Adipocyte (in vitro differentiated cells): ENCODE measurements at regions not wholly inside any gene's neighbourhood (a gene's known extent, or its start where the extent isn't known, plus 50 kb on each side); places are given as distances from the start of the nearest gene placed in this dataset.

Experiments
- DNase-seq: peaks from one replicate; pipeline ENCODE4 v3.0.0-alpha.2; 2015; ENCODE audit warnings: low read depth
- H3K27me3 ChIP-seq: replicated peaks from 2 replicates; pipeline ENCODE4 v1.7.0; 2013; ENCODE audit warnings: mild to moderate bottlenecking, low read length, moderate library complexity; ENCODE audit not compliant: control insufficient read depth, insufficient read depth
- H3K36me3 ChIP-seq: 2 replicates; pipeline ENCODE4 v1.7.0; 2013; ENCODE audit warnings: low read length, mild to moderate bottlenecking, moderate library complexity; ENCODE audit not compliant: control insufficient read depth, insufficient read depth, severe bottlenecking
- H3K4me1 ChIP-seq: 2 replicates; pipeline ENCODE4 v1.7.0; 2013; ENCODE audit warnings: mild to moderate bottlenecking, low read length, moderate library complexity; ENCODE audit not compliant: control insufficient read depth, insufficient read depth
- H3K4me3 ChIP-seq: 2 replicates; pipeline ENCODE4 v1.7.0; 2013; ENCODE audit warnings: mild to moderate bottlenecking, low read length, moderate library complexity
- H3K9ac ChIP-seq: 2 replicates; pipeline ENCODE4 v1.7.0; 2013; ENCODE audit warnings: mild to moderate bottlenecking, low read length, moderate library complexity
- H3K9me3 ChIP-seq: 2 replicates; pipeline ENCODE4 v1.7.0; 2013; ENCODE audit warnings: mild to moderate bottlenecking, low read length, moderate library complexity; ENCODE audit not compliant: control insufficient read depth

DNA sequence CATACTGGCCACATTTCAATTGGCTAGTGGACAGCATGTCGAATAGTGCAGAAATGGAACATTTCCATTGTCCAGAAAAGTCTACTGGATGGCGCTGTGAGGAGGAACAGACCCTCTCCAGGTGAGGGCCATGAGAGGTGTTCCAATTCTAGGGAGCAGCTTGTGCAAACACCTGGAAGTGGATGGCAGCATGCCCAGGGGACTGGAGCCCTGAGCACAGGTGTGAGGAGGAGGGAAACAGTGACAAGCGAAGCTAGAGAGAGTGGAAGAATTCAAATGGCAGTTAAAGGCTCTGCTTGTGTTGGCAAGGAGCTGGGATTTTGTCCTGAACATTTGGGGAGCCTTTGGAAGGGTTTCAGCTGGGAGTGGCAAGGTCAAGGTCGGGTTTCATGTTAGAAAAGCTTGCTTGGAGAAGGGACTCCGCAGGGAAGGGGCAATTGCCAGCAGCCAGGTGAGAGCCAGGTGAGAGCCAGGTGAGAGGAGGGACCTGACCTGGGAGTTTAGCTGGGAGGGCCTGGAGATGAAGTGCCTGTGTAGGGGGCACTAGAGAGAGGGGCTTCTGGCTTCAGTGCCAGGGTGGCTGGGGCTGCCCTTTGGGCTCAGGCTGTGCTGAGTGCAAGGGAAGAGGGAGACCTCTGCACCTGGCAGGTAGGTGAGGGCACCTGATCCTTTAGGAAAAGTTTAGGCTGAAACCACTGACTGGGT is 93.8 kb downstream of the LINGO1 start:
- H3K27me3 ChIP-seq: no peaks in the 10 kb centered on the region
- H3K4me3 ChIP-seq: no peak overlapping the region
- peaks cover 19% of the 10 kb centered on the region for H3K4me1 ChIP-seq
- no peaks in the 10 kb centered on the region for H3K36me3 ChIP-seq
- H3K9me3 ChIP-seq: no peaks in the 10 kb centered on the region
- DNase-seq: no peak
- no peak overlapping the region for H3K9ac ChIP-seq

GRCh38 chr15:77538027-77538451 is 94.7 kb downstream of the LINGO1 start:
- Histone ChIP-seq H3K9ac (no peak overlapping the region), H3K36me3 (no peaks in the 10 kb centered on the region), H3K27me3 (peaks cover 7% of the 10 kb centered on the region), H3K4me1 (peaks cover 17% of the 10 kb centered on the region), H3K4me3 (no peak overlapping the region), H3K9me3 (no peaks in the 10 kb centered on the region)
- no peak for DNase-seq

- Histone ChIP-seq H3K9me3 (no peaks in the 10 kb centered on the region), H3K36me3 (no peaks in the 10 kb centered on the region), H3K4me3 (no peak overlapping the region), H3K4me1 (peaks cover 12% of the 10 kb centered on the region), H3K9ac (no peak overlapping the region), H3K27me3 (peaks cover 17% of the 10 kb centered on the region)
- no peak for DNase-seq
Measured at GRCh38 chr15:77537006-77537405, 95.7 kb downstream of the LINGO1 start.

GRCh38 chr15:77535845-77536244 is 96.9 kb downstream of the LINGO1 start:
- Histone ChIP-seq H3K27me3 (peaks cover 25% of the 10 kb centered on the region), H3K36me3 (no peaks in the 10 kb centered on the region), H3K9ac (no peak overlapping the region), H3K9me3 (no peaks in the 10 kb centered on the region), H3K4me3 (no peak overlapping the region), H3K4me1 (peaks cover 4% of the 10 kb centered on the region)
- no peak for DNase-seq
